ENCODE measurements at regions not wholly inside any gene's neighbourhood (a gene's known extent, or its start where the extent isn't known, plus 50 kb on each side); places are given as distances from the start of the nearest gene placed in this dataset.

DNA sequence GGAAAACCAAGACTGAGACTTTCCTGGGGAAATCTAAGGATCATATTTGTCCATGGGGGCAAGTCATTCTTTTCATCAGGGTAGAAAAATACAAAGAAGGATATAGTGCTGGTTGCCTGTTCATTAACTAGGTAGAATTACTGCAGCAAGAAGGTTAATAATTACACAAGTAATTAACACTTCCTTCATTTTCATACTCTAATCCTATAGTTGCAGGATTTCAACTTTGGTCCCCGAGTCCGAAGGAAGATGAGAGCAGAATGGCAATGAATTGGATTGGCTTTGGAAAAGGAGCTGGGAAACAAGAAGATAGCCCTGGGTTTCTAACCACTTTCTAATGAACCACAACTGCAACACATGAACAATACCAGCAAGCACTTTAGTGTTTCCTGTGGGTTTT is 199.2 kb upstream of the ESRRG start:
- TF ChIP-seq, protein P1, sequence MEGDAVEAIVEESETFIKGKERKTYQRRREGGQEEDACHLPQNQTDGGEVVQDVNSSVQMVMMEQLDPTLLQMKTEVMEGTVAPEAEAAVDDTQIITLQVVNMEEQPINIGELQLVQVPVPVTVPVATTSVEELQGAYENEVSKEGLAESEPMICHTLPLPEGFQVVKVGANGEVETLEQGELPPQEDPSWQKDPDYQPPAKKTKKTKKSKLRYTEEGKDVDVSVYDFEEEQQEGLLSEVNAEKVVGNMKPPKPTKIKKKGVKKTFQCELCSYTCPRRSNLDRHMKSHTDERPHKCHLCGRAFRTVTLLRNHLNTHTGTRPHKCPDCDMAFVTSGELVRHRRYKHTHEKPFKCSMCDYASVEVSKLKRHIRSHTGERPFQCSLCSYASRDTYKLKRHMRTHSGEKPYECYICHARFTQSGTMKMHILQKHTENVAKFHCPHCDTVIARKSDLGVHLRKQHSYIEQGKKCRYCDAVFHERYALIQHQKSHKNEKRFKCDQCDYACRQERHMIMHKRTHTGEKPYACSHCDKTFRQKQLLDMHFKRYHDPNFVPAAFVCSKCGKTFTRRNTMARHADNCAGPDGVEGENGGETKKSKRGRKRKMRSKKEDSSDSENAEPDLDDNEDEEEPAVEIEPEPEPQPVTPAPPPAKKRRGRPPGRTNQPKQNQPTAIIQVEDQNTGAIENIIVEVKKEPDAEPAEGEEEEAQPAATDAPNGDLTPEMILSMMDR (IDR thresholded peaks at IDR 0.05) = no peak
- ATAC-seq (ENCODE audit: low FRiP score) = no peak

DNA sequence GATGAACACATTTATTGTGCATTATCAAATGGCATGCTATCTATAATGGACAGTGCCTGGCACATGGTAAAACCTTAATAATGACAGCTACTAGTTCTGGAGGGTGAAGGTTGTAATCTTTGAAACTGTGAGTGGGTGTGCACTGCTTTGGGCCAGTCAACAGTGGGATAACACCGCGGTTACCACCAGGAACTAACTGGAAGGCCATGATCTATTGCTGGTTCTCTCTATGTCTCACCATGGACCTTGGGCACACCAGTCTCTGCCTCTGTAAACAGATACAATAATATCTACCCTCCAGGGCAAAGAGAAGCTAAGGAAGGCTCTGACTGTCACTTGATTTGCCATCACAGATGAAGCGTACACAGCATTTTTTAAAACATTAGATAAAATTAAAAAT is 198.6 kb upstream of the ESRRG start:
- TF ChIP-seq, protein P1 (IDR thresholded peaks at IDR 0.05) = no peak
- ATAC-seq (ENCODE audit: low FRiP score) = no peak
- DNase-seq (ENCODE audit: low spot score) = no peak

More for the DNA sequence above, 199.2 kb upstream of the ESRRG start:
- no peak for DNase-seq (ENCODE audit: low spot score)

DNA sequence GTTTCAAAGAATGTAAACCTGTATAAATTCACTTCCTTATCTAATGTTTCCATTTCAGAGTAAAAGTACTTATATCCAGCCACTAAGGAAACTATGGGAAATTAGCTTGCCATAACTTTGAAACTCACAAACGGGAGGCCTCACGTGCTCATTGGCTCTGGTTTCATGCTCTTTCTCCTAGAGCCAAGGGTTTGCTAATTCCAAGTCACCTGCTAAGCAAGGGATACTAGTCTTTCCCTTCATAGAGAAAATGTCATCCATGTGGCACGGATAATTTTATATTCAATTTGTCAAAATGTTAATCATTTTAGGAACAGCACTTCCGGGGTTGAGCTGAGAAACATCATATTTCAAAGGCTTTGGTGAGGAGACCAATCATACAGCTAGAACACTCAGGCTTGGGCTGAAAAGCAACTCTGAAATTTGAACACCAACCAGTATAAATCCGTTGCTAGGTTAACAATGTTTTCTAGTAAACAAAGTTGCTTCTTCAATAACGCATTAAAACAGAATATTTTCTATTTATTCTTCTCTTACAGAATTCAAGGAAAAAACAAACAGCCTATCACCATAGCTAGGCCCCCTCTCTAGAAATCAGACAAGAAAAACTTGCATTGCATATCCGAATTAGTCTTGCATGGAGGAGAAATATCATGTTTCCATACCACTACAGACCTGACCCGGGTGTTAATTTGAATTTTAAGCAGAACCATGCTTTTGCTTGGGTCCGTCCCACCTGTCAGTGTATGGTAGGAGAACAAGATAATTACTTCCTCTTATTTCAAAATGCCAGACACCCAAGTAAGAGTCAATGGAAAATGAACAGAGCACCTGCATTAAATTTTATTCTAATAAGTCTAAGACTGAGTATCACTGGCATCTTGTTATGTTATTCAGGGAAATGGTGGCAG is 196.1 kb upstream of the ESRRG start:
- DNase-seq (ENCODE audit: low spot score) (no peak), ATAC-seq (ENCODE audit: low FRiP score) (no peak)
- TF ChIP-seq, protein P1 (IDR thresholded peaks at IDR 0.05) = no peak

DNA sequence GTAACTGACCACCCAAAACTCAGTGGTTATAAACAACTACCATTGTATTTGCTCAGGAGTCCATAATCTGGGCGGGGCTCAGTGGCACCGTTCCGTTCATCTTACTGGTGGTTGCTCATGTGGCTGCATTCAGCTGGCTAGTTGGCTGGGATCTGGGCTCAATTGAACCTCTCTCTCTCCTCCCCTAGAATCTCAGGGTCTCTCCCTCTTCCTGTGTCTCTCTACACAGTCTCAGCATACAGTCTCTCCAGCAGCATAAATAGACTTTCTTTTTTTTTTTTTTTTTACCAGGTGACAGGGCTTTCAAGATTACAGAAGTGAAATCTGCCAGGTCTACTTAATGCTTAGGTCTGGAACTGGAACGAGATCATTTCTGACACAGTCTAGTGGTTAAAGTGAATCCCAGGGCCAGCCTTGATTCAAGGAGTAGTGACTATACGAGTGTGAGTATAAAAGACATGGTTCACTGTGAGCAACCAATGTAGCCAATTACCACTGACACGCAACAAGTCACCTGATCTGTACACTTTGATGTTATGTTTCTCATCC is 193.7 kb upstream of the ESRRG start:
- ATAC-seq (ENCODE audit: low FRiP score) = no peak

DNA sequence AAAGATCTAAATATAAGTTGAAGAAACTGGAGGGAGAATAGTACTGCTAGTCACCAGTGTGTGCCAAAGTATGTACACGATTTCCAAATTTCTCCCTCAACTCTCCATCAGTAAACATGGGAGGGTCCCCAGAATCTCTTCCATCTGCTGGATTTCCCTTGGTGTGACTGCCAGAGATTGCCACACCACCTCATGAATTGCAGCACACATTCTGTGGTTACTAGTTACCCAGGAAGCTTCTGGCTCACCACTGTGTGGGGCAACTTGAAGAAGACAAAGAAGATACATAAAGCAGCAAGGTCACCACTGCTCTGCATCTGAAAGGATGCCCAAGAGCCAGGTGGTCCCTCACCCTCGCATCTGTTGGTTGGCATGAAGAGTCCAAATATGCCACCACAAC is 191.7 kb upstream of the ESRRG start:
- DNase-seq (ENCODE audit: low spot score) (no peak), ATAC-seq (ENCODE audit: low FRiP score) (no peak)
- TF ChIP-seq, protein P1 (IDR thresholded peaks at IDR 0.05) = no peak

More for the DNA sequence above, 193.7 kb upstream of the ESRRG start:
- no peak for DNase-seq (ENCODE audit: low spot score)
- TF ChIP-seq, protein P1 (IDR thresholded peaks at IDR 0.05) = no peak

DNA sequence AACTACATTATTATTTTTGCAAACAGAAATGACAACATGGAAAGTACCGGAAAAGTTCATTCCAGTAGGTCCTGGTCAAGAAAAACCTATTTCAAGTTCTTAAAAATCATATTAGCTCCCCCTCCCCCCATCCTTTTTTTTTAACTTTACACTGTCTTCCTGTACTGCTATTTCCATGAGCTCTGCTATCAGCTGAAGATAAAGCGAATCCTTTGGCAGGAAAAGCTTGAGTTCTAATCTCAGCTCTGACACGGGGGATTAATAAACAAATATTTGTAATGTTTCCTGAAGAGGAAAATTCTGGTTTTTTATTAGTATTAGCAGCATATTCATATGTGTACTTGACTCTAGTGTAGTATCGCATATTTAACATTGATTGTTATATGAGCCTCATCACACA is 190.7 kb upstream of the ESRRG start:
- DNase-seq (ENCODE audit: low spot score) (no peak), ATAC-seq (ENCODE audit: low FRiP score) (no peak)
- TF ChIP-seq, protein P1 (IDR thresholded peaks at IDR 0.05) = no peak

Measured in omental fat pad (tissue), 3 donors.